ENCODE measurements at regions not wholly inside any gene's neighbourhood (a gene's known extent, or its start where the extent isn't known, plus 50 kb on each side); places are given as distances from the start of the nearest gene placed in this dataset.

GRCh38 chr3:168514252-168514651 lies 418.5 kb upstream of the GOLIM4 start:
- peak; percentile 10 for DNase-seq
- no peak overlapping the region for H3K27ac ChIP-seq (ENCODE audit: low read depth, low read length)
- H3K79me2 ChIP-seq (ENCODE audit: control insufficient read depth, insufficient read depth, low read length) = no peaks in the 10 kb centered on the region

GRCh38 chr3:168512802-168513201 lies 417.1 kb upstream of the GOLIM4 start:
- H3K4me3 ChIP-seq (ENCODE audit: low read length) = no peak overlapping the region
- H4K8ac ChIP-seq (ENCODE audit: low read depth, low read length) = no peak overlapping the region
- peaks cover 3% of the 10 kb centered on the region for H3K4me1 ChIP-seq (ENCODE audit: control insufficient read depth, low read depth, low read length)
- WGBS (ENCODE audit: extremely low coverage, insufficient coverage, low lambda C conversion rate) = no CpG with 5 or more reads among the region's 1 CpG
- H2BK120ac ChIP-seq (ENCODE audit: low read depth, low read length) = no peak overlapping the region
- no peak overlapping the region for H2BK15ac ChIP-seq (replicated peaks; ENCODE audit: low read depth)
- H3K36me3 ChIP-seq (ENCODE audit: control insufficient read depth, insufficient read depth, low read length) = no peaks in the 10 kb centered on the region
- no peak overlapping the region for H4K5ac ChIP-seq (ENCODE audit: low read length)
- H3K4me2 ChIP-seq (ENCODE audit: low read length) = no peak overlapping the region
- H3K27me3 ChIP-seq (ENCODE audit: insufficient read depth, low read length, poor library complexity) = no peaks in the 10 kb centered on the region
- no peak overlapping the region for H2AK5ac ChIP-seq (ENCODE audit: low read length)
- DNase-seq = peak; percentile 7
- H2BK5ac ChIP-seq (ENCODE audit: low read length) = no peak overlapping the region
- no peaks in the 10 kb centered on the region for H3K79me2 ChIP-seq (ENCODE audit: control insufficient read depth, insufficient read depth, low read length)
- H3K4ac ChIP-seq (ENCODE audit: low read depth, low read length) = no peak overlapping the region
- H3K56ac ChIP-seq (ENCODE audit: low read length) = no peak overlapping the region
- H3K27ac ChIP-seq (ENCODE audit: low read depth, low read length) = no peak overlapping the region
- H3K9ac ChIP-seq (ENCODE audit: low read length) = no peak overlapping the region
- H3K23ac ChIP-seq (ENCODE audit: low read length) = no peak overlapping the region
- no peaks in the 10 kb centered on the region for H3K79me1 ChIP-seq (ENCODE audit: low read length)
- H3K18ac ChIP-seq (ENCODE audit: low read length) = no peak overlapping the region

More at GRCh38 chr3:168514252-168514651, 418.5 kb upstream of the GOLIM4 start:
- peaks cover 4% of the 10 kb centered on the region for H3K4me1 ChIP-seq (ENCODE audit: control insufficient read depth, low read depth, low read length)
- no peak overlapping the region for H3K4me3 ChIP-seq (ENCODE audit: low read length)
- H2BK5ac ChIP-seq (ENCODE audit: low read length) = no peak overlapping the region
- no peak overlapping the region for H2AK5ac ChIP-seq (ENCODE audit: low read length)
- H3K27me3 ChIP-seq (ENCODE audit: insufficient read depth, low read length, poor library complexity) = no peaks in the 10 kb centered on the region
- no peak overlapping the region for H3K4me2 ChIP-seq (ENCODE audit: low read length)
- H3K18ac ChIP-seq (ENCODE audit: low read length) = no peak overlapping the region
- no peaks in the 10 kb centered on the region for H3K36me3 ChIP-seq (ENCODE audit: control insufficient read depth, insufficient read depth, low read length)
- H3K4ac ChIP-seq (ENCODE audit: low read depth, low read length) = no peak overlapping the region
- H3K56ac ChIP-seq (ENCODE audit: low read length) = no peak overlapping the region
- no peak overlapping the region for H2BK15ac ChIP-seq (replicated peaks; ENCODE audit: low read depth)
- no peaks in the 10 kb centered on the region for H3K79me1 ChIP-seq (ENCODE audit: low read length)
- H4K5ac ChIP-seq (ENCODE audit: low read length) = no peak overlapping the region
- no peak overlapping the region for H3K9ac ChIP-seq (ENCODE audit: low read length)
- H3K23ac ChIP-seq (ENCODE audit: low read length) = no peak overlapping the region
- no peak overlapping the region for H4K8ac ChIP-seq (ENCODE audit: low read depth, low read length)
- no peak overlapping the region for H2BK120ac ChIP-seq (ENCODE audit: low read depth, low read length)

- H4K8ac ChIP-seq (ENCODE audit: low read depth, low read length) = no peak overlapping the region
- H2BK5ac ChIP-seq (ENCODE audit: low read length) = no peak overlapping the region
- H3K27ac ChIP-seq (ENCODE audit: low read depth, low read length) = no peak overlapping the region
- H3K18ac ChIP-seq (ENCODE audit: low read length) = no peak overlapping the region
- H3K9ac ChIP-seq (ENCODE audit: low read length) = no peak overlapping the region
- no peak overlapping the region for H3K4me3 ChIP-seq (ENCODE audit: low read length)
- H3K23ac ChIP-seq (ENCODE audit: low read length) = no peak overlapping the region
- H3K79me1 ChIP-seq (ENCODE audit: low read length) = no peaks in the 10 kb centered on the region
- H3K4ac ChIP-seq (ENCODE audit: low read depth, low read length) = no peak overlapping the region
- H3K56ac ChIP-seq (ENCODE audit: low read length) = no peak overlapping the region
- H4K5ac ChIP-seq (ENCODE audit: low read length) = no peak overlapping the region
- peak; percentile 24 for DNase-seq
- H2BK15ac ChIP-seq (replicated peaks; ENCODE audit: low read depth) = no peak overlapping the region
- H3K4me2 ChIP-seq (ENCODE audit: low read length) = no peak overlapping the region
- no CpG with 5 or more reads among the region's 3 CpGs for WGBS (ENCODE audit: extremely low coverage, insufficient coverage, low lambda C conversion rate)
- no peak overlapping the region for H2AK5ac ChIP-seq (ENCODE audit: low read length)
- H3K36me3 ChIP-seq (ENCODE audit: control insufficient read depth, insufficient read depth, low read length) = no peaks in the 10 kb centered on the region
- no peaks in the 10 kb centered on the region for H3K27me3 ChIP-seq (ENCODE audit: insufficient read depth, low read length, poor library complexity)
- H3K4me1 ChIP-seq (ENCODE audit: control insufficient read depth, low read depth, low read length) = no peaks in the 10 kb centered on the region
- H2BK120ac ChIP-seq (ENCODE audit: low read depth, low read length) = no peak overlapping the region
- no peaks in the 10 kb centered on the region for H3K79me2 ChIP-seq (ENCODE audit: control insufficient read depth, insufficient read depth, low read length)
Measured at GRCh38 chr3:168511428-168512014, 415.8 kb upstream of the GOLIM4 start.

GRCh38 chr3:168506589-168506988 lies 410.9 kb upstream of the GOLIM4 start:
- WGBS (ENCODE audit: extremely low coverage, insufficient coverage, low lambda C conversion rate) = no CpG with 5 or more reads among the region's 1 CpG
- H4K5ac ChIP-seq (ENCODE audit: low read length) = no peak overlapping the region
- no peak overlapping the region for H3K27ac ChIP-seq (ENCODE audit: low read depth, low read length)
- H3K79me1 ChIP-seq (ENCODE audit: low read length) = no peaks in the 10 kb centered on the region
- no peak overlapping the region for H2BK5ac ChIP-seq (ENCODE audit: low read length)
- no peak overlapping the region for H2BK120ac ChIP-seq (ENCODE audit: low read depth, low read length)
- H3K4me1 ChIP-seq (ENCODE audit: control insufficient read depth, low read depth, low read length) = no peaks in the 10 kb centered on the region
- H2AK5ac ChIP-seq (ENCODE audit: low read length) = no peak overlapping the region
- no peak overlapping the region for H3K4me3 ChIP-seq (ENCODE audit: low read length)
- H3K56ac ChIP-seq (ENCODE audit: low read length) = no peak overlapping the region
- H3K9ac ChIP-seq (ENCODE audit: low read length) = no peak overlapping the region
- no peak for DNase-seq
- no peak overlapping the region for H4K8ac ChIP-seq (ENCODE audit: low read depth, low read length)
- no peak overlapping the region for H3K4ac ChIP-seq (ENCODE audit: low read depth, low read length)
- no peak overlapping the region for H3K18ac ChIP-seq (ENCODE audit: low read length)
- no peak overlapping the region for H3K4me2 ChIP-seq (ENCODE audit: low read length)
- H3K79me2 ChIP-seq (ENCODE audit: control insufficient read depth, insufficient read depth, low read length) = no peaks in the 10 kb centered on the region
- no peak overlapping the region for H3K23ac ChIP-seq (ENCODE audit: low read length)
- no peak overlapping the region for H2BK15ac ChIP-seq (replicated peaks; ENCODE audit: low read depth)
- no peaks in the 10 kb centered on the region for H3K27me3 ChIP-seq (ENCODE audit: insufficient read depth, low read length, poor library complexity)
- no peaks in the 10 kb centered on the region for H3K36me3 ChIP-seq (ENCODE audit: control insufficient read depth, insufficient read depth, low read length)

GRCh38 chr3:168501570-168501969 lies 405.8 kb upstream of the GOLIM4 start:
- Histone ChIP-seq H3K36me3 (ENCODE audit: control insufficient read depth, insufficient read depth, low read length) (no peaks in the 10 kb centered on the region), H4K8ac (ENCODE audit: low read depth, low read length) (no peak overlapping the region), H3K4me1 (ENCODE audit: control insufficient read depth, low read depth, low read length) (peaks cover 2% of the 10 kb centered on the region), H3K79me2 (ENCODE audit: control insufficient read depth, insufficient read depth, low read length) (no peaks in the 10 kb centered on the region), H2AK5ac (ENCODE audit: low read length) (no peak overlapping the region), H3K4me2 (ENCODE audit: low read length) (no peak overlapping the region), H2BK15ac (replicated peaks; ENCODE audit: low read depth) (no peak overlapping the region), H3K9ac (ENCODE audit: low read length) (no peak overlapping the region), H3K4me3 (ENCODE audit: low read length) (no peak overlapping the region), H4K5ac (ENCODE audit: low read length) (no peak overlapping the region), H3K56ac (ENCODE audit: low read length) (no peak overlapping the region), H2BK120ac (ENCODE audit: low read depth, low read length) (no peak overlapping the region), H3K23ac (ENCODE audit: low read length) (no peak overlapping the region), H3K18ac (ENCODE audit: low read length) (no peak overlapping the region), H3K27ac (ENCODE audit: low read depth, low read length) (no peak overlapping the region), H3K79me1 (ENCODE audit: low read length) (no peaks in the 10 kb centered on the region), H2BK5ac (ENCODE audit: low read length) (no peak overlapping the region), H3K27me3 (ENCODE audit: insufficient read depth, low read length, poor library complexity) (no peaks in the 10 kb centered on the region), H3K4ac (ENCODE audit: low read depth, low read length) (no peak overlapping the region)
- WGBS (ENCODE audit: extremely low coverage, insufficient coverage, low lambda C conversion rate) = no CpG with 5 or more reads among the region's 1 CpG
- DNase-seq = no peak

- no peak overlapping the region for H4K8ac ChIP-seq (ENCODE audit: low read depth, low read length)
- DNase-seq = no peak
- no peak overlapping the region for H3K56ac ChIP-seq (ENCODE audit: low read length)
- H3K4ac ChIP-seq (ENCODE audit: low read depth, low read length) = no peak overlapping the region
- H3K4me2 ChIP-seq (ENCODE audit: low read length) = no peak overlapping the region
- H3K18ac ChIP-seq (ENCODE audit: low read length) = no peak overlapping the region
- H3K23ac ChIP-seq (ENCODE audit: low read length) = no peak overlapping the region
- H2BK120ac ChIP-seq (ENCODE audit: low read depth, low read length) = no peak overlapping the region
- no peak overlapping the region for H2AK5ac ChIP-seq (ENCODE audit: low read length)
- H3K4me3 ChIP-seq (ENCODE audit: low read length) = no peak overlapping the region
- no peaks in the 10 kb centered on the region for H3K79me1 ChIP-seq (ENCODE audit: low read length)
- H3K36me3 ChIP-seq (ENCODE audit: control insufficient read depth, insufficient read depth, low read length) = no peaks in the 10 kb centered on the region
- H3K27ac ChIP-seq (ENCODE audit: low read depth, low read length) = no peak overlapping the region
- H3K9ac ChIP-seq (ENCODE audit: low read length) = no peak overlapping the region
- no peaks in the 10 kb centered on the region for H3K27me3 ChIP-seq (ENCODE audit: insufficient read depth, low read length, poor library complexity)
- H3K4me1 ChIP-seq (ENCODE audit: control insufficient read depth, low read depth, low read length) = peaks cover 2% of the 10 kb centered on the region
- no peak overlapping the region for H2BK5ac ChIP-seq (ENCODE audit: low read length)
- H4K5ac ChIP-seq (ENCODE audit: low read length) = no peak overlapping the region
- no peak overlapping the region for H2BK15ac ChIP-seq (replicated peaks; ENCODE audit: low read depth)
- H3K79me2 ChIP-seq (ENCODE audit: control insufficient read depth, insufficient read depth, low read length) = no peaks in the 10 kb centered on the region
Measured at GRCh38 chr3:168498194-168498593, 402.5 kb upstream of the GOLIM4 start.

Measured in mesendoderm (in vitro differentiated cells).